ENCODE measurements at regions not wholly inside any gene's neighbourhood (a gene's known extent, or its start where the extent isn't known, plus 50 kb on each side); places are given as distances from the start of the nearest gene placed in this dataset.

GRCh38 chr10:8420182-8420581 lies 365.7 kb downstream of the GATA3 start:
- no peak for DNase-seq (ENCODE audit: low read depth)

- DNase-seq (ENCODE audit: low read depth) = no peak
Measured at GRCh38 chr10:8424555-8425211, 370.2 kb downstream of the GATA3 start.

- no peak for DNase-seq (ENCODE audit: low read depth)
Measured at GRCh38 chr10:8428654-8429053, 374.2 kb downstream of the GATA3 start.

- no peak for DNase-seq (ENCODE audit: low read depth)
Measured at GRCh38 chr10:8430321-8430720, 375.8 kb downstream of the GATA3 start.

- no peak for DNase-seq (ENCODE audit: low read depth)
Measured at GRCh38 chr10:8431511-8431910, 377.0 kb downstream of the GATA3 start.

- no peak for DNase-seq (ENCODE audit: low read depth)
Measured at GRCh38 chr10:8435186-8436055, 380.9 kb downstream of the GATA3 start.

GRCh38 chr10:8437896-8438295 lies 383.4 kb downstream of the GATA3 start:
- no peak for DNase-seq (ENCODE audit: low read depth)

- DNase-seq (ENCODE audit: low read depth) = peak; percentile 1
Measured at GRCh38 chr10:8438603-8439002, 384.1 kb downstream of the GATA3 start.

GRCh38 chr10:8439040-8439439 lies 384.6 kb downstream of the GATA3 start:
- DNase-seq (ENCODE audit: low read depth) = no peak

- peak; percentile 29 for DNase-seq (ENCODE audit: low read depth)
Measured at GRCh38 chr10:8444630-8445029, 390.1 kb downstream of the GATA3 start.

GRCh38 chr10:8445353-8445752 lies 390.9 kb downstream of the GATA3 start:
- no peak for DNase-seq (ENCODE audit: low read depth)

GRCh38 chr10:8449909-8450308 lies 395.4 kb downstream of the GATA3 start:
- no peak for DNase-seq (ENCODE audit: low read depth)

- no peak for DNase-seq (ENCODE audit: low read depth)
Measured at GRCh38 chr10:8453587-8453986, 399.1 kb downstream of the GATA3 start.

- DNase-seq (ENCODE audit: low read depth) = no peak
Measured at GRCh38 chr10:8454357-8454756, 399.9 kb downstream of the GATA3 start.

GRCh38 chr10:8455181-8455580 lies 400.7 kb downstream of the GATA3 start:
- no peak for DNase-seq (ENCODE audit: low read depth)

- no peak for DNase-seq (ENCODE audit: low read depth)
Measured at GRCh38 chr10:8456386-8456785, 401.9 kb downstream of the GATA3 start.

GRCh38 chr10:8460626-8461025 lies 406.1 kb downstream of the GATA3 start:
- DNase-seq (ENCODE audit: low read depth) = no peak

- no peak for DNase-seq (ENCODE audit: low read depth)
Measured at GRCh38 chr10:8462565-8462964, 408.1 kb downstream of the GATA3 start.

- DNase-seq (ENCODE audit: low read depth) = no peak
Measured at GRCh38 chr10:8463853-8464252, 409.4 kb downstream of the GATA3 start.

GRCh38 chr10:8468477-8468876 lies 414.0 kb downstream of the GATA3 start:
- DNase-seq (ENCODE audit: low read depth) = no peak

- DNase-seq (ENCODE audit: low read depth) = no peak
Measured at GRCh38 chr10:8473205-8473604, 418.7 kb downstream of the GATA3 start.

- no peak for DNase-seq (ENCODE audit: low read depth)
Measured at GRCh38 chr10:8477300-8477699, 422.8 kb downstream of the GATA3 start.

GRCh38 chr10:8481718-8482504 lies 427.4 kb downstream of the GATA3 start:
- no peak for DNase-seq (ENCODE audit: low read depth)

All from activated gamma-delta T cell treated with anti-CD3 and anti-CD28 coated beads, Interleukin-2, amount 50 U/mL, for 16 hours (primary cell).